ENCODE measurements at regions not wholly inside any gene's neighbourhood (a gene's known extent, or its start where the extent isn't known, plus 50 kb on each side); places are given as distances from the start of the nearest gene placed in this dataset.

GRCh38 chr14:30419037-30419436, 139.9 kb upstream of the G2E3 start:
- TF ChIP-seq CTCF (IDR thresholded peaks at IDR 0.05) = no peak
- no peak for TF ChIP-seq POLR2A (IDR thresholded peaks at IDR 0.05)

Data from esophagus squamous epithelium (tissue), 4 donors.